Gastrocnemius medialis (tissue), 4 donors: ENCODE measurements at regions not wholly inside any gene's neighbourhood (a gene's known extent, or its start where the extent isn't known, plus 50 kb on each side); places are given as distances from the start of the nearest gene placed in this dataset.

Experiments used
- CTCF ChIP-seq, 5 experiments: fragments of 450-650 bp in 3 of 5; fragments of 200-600 bp in 2 of 5; sonication (generic) in 2 of 5; IDR thresholded peaks in 4 of 5; conservative IDR thresholded peaks in 1 of 5; 1 replicate in 4 of 5; 2 replicates in 1 of 5; pipeline ENCODE4 v1.5.1; 2016 to 2019; ENCODE audit warnings: antibody characterized with exemption in 5 of 5, mild to moderate bottlenecking in 3 of 5, moderate library complexity in 3 of 5
- POLR2A ChIP-seq, 2 donors: fragments of 450-650 bp; IDR thresholded peaks; one replicate each; pipeline ENCODE4 v1.6.1; 2017; ENCODE audit warnings: antibody characterized with exemption in 2 of 2, mild to moderate bottlenecking in 2 of 2, moderate library complexity in 2 of 2

DNA sequence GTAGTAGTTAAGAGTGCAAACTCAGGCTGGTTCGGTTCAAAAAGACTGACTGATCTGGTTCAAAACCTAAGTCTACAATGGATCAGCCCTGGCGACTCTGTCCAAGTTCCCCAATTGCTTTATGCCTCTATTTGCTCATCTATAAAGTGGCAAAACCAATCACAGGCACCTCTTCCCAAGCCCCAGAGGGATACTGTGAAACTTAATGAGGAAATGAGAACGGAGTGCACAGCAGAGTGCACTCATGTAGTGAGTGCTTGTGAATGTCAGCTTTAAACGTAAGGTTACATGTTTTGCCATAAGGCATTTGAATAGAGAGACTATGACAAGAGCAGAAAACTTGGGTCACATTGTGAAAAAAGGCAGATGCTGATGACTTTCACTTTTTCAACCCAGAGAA is 199.7 kb upstream of the KLF3 start:
- TF ChIP-seq CTCF (IDR thresholded peaks at IDR 0.05 in 4 of 5, conservative IDR thresholded peaks at IDR 0.05 in 1 of 5), result no peak
- TF ChIP-seq POLR2A (IDR thresholded peaks at IDR 0.05), result no peak
